GM19455 (cell line): ENCODE measurements at regions not wholly inside any gene's neighbourhood (a gene's known extent, or its start where the extent isn't known, plus 50 kb on each side); places are given as distances from the start of the nearest gene placed in this dataset.
"Not testable (repeated sequence)": the region's sequence is repeated elsewhere in the genome, so short reads cannot be mapped to it uniquely, and the experiment has no call there.

Source experiments
- ATAC-seq: cut with Tn5 transposase; IDR thresholded peaks from one replicate; pipeline ENCODE4 v1.9.1; 2021; ENCODE audit not compliant: unreplicated experiment

DNA sequence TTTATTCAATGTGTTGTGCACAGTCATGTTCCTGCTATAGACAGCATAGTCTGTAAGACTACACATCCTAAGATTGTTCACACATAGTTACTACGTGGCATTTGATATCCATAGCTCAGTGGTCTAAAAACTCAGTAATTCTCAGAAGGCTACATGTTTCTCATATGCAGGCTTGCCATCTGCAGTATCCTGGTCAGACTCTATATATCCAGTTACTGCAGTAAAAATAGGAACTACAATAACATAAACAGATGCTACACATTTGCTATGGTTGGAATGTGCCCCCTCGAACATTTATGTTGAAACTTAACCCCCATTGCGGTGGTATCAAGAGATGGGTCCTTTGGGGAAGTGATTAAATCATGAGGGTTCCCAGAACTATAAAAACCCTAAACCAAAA is 1377.8 kb upstream of the LRRTM3 start:
- no peak for ATAC-seq

DNA sequence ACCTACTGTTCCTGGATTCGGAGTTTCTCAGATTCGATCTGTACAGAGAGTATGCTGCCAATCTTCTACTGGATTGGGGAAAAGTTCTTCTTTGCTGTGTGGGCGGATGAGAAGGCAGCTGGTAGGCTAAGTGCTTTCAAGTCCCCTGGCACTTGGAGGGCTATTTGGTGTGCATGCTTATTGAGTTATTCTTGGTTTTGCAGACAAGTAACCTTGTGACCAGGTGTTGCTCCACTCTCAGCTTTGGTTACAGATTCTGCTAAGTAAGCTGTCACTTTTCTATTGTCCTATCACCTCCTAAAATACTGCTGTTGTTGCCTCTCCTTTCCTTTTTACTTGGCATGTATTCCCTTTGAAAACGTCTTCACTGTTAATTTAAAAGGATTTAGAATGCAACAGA is 1375.1 kb upstream of the LRRTM3 start:
- no peak for ATAC-seq

DNA sequence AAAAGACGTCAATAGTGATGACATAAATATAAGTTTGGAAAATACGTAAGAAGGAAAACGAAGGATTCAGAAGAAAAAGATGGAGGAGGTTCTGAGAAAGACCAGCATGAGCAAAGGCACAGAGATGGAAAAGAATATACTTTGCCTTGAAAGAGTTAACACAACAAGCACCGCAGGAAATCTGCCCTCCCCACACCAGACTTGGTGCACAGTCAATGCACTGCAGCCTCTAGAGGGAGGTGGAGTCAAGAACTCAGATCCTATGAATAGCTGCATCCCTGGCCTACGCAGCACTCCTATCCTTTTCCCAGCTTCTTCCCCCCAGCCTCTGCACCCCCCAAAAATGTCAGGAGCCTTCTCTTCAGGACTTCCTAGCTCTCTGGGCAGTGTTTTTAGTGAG is 1370.6 kb upstream of the LRRTM3 start:
- ATAC-seq: no peak

DNA sequence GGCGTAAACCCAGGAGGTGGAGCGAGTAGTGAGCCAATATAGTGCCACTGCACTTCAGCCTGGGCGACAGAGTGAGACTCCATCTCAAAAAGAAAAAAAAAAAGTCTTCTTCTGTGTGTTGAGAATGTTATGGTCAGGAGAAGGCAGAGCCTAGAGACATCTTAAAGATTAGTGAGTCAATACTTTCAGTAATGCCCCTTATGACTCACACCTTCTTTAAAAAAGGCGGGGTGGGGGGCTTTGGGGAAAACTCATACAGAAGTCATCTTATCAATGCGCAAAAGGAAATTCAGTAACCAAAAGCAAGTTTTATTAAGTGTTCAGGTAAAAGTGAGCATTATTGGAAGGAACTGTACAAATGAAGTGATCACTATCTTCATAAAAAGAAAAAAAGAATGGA is 1369.8 kb upstream of the LRRTM3 start:
- ATAC-seq: no peak

DNA sequence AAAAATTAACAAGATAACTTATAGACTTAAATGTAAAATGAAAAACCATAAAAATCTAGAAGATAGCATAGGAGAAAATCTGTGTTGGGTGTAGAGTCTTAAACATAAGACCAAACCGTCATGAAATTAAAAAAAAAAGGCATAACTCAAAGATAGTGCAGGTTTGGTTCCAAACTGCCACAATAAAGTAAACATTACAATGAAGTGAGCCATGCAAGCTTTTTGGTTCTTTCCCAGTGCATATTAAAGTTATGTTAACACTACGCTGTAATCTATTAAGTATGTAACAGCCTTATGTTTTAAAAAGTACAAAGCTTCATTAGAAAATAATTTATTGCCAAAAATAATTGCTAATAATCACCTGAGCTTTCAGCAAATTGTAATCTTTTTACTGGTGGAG is 1366.5 kb upstream of the LRRTM3 start:
- no peak for ATAC-seq

DNA sequence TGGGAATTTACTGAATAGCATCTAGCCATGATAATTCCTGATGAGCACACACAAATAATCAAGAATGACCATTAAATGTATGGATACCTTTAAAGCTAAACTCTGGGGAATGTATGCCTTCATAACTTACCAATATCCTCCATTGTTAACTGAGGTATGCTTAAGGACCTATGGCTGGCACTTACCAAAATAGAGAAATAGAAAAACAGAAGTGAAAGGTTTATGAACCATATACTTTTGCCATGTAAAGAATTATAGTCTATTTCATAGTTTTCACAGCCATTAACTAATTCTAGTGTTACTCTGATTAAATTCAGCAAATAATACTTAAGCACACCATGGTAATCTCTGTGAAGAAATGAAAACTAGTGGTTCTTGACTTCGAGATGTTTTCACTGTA is 1360.6 kb upstream of the LRRTM3 start:
- no peak for ATAC-seq

DNA sequence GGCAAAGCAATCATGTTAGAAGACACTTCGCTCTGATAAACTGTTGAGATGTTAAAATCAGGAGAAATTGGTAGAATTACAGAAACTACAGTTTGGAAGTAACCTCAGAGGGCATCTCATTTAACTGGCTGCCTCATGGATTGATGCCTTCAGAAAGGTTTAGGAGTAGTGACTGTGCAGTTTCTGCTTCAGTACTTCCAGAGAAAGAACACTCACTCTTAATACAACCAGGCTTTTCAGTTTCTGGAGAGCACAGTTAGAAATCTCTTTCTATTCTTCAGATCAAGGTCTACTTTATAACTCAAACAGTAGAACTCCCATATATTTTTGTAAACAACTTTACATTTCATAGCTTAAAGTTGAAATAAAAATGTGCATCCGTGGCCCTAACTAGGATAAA is 1358.9 kb upstream of the LRRTM3 start:
- ATAC-seq: no peak

DNA sequence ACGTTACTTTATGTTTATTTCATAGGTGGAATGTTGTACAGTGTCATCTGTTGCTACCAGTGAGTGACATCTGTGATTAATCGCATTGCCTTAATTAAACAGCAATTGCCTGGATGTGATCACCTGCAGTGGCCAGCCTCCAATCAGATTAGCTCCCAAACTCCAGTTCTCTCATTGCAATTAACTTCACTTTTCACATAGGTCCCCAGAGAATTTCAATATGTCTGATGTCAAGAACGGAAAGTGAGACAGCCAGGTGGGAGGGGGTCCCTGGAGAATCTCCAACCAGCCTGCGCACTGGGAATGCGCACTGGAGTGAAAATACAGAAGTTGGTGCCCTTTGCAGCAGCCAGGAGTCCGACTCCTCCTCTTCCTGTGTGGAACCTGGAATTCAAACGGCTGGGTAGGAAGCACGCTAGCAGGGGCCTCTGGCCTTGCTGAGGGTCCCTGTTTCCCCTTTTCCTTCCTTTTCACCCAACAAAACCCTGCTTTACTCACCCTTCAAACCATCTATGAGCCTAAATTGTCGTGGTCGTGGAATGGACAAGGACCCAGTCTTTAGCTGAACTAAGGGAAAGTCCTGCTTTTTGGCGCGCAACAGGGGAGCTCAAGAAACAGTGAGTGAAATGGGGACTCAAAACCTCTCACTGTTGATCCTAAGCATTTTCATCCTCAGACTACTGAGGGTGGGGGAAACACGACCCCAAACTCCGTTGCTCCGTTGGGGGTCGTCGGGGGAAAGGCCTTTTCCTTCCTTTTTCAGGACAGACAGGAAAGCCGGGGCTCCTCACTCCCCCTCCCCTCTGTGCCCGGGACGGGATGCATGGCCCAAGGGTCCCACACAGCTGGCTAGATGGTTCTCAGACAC is 1355.5 kb upstream of the LRRTM3 start:
- no peak for ATAC-seq

DNA sequence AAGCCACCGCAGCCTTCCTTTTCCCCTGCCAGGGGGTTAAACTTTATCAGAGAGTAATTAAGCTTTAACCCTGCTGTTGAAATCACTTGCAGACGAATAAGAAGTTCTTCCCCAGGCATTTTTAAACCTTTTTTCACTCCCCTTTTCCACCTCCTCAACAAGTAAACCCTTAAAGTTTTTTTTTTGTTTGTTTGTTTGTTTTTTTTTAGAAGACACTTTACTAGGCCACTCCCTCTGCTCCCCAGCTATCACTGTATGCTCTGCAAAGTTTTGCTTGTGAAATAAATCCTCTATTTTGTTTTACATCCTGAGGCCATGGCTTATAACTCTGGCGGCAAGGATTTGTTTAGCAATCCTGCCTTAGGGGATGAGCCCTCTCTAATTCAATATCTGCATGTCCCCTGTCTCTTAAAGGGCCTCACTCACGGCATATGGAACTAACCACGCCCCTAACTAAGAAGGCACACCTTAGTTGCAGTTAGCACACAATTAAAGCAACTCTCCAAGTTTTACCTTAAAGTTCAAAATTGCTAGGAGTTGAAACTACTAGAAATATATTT is 1354.7 kb upstream of the LRRTM3 start:
- no peak for ATAC-seq

DNA sequence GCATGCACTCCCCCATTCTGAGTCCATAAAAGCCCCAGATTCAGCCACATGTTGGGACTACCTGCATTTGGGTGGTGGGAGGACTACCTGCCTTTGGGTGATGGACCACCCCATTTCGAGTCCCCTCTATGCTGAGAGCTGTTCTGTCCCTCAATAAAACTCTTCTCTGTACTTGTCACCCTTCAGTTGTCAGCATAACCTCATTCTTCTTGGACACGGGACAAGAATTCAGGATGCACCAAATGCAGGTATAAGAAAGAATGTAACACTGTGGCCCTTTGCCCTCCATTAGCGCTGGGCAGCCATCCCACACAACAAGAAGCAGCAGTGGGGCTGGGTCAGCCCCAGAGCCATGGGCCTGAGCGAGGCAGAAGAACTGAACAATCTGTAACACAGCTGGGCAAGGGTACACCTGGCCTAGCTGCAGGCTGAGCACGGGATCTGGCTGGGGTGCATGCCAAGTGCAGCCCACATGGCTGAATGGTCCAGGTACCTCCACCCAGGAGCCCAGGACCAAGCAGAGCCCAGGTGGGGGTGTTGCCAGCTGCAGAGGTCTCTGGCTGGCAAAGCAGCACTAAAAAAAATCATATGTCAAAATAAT is 1344.3 kb upstream of the LRRTM3 start:
- ATAC-seq: no peak

DNA sequence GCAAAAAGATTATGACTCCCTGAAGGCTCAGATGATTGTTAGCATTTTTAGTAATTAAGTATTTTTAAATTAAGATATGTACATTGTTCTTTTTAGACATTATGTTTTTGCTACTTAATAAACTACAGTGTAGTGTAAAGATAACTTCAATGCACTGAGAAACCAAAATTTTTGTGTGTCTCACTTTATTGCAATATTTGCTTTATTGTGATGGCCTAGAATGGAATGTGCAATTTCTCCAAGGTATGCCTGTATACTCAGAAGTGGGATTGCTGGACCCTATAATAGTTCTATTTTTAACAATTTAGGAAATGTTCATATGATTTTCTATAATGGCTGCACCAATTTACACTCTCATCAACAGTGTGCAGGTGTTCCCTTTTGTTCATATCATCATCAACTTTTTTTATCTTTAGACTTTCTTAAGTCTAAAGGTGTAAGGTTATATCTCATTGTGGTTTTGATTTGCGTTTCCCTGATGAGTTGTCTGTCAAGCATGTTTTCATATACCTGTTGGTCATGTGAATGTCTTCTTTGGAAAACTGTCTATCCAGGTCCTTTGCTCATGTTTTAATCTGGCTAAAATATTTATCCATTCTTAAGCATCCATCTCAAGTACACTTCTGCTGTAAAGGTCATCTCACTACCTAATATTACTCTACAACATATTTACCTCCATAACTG is 1323.5 kb upstream of the LRRTM3 start:
- ATAC-seq: no peak

DNA sequence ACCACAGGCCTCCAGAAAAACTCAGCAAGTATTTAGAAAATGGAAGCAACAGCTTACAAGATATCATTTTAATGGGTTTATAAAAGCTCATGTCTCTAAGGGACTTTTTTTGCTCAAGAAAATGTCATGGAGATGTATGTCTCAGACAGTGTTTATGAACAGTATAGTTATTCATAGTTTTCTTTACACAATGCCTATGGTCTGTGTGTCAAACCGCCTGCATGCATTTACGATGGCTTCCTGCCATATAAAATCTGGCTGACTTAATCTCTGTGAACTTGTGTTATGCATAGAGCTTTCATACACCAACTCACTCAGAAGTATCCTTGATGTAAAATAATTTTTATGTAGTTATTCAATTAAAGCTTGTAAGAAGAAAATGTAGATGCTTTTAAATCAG is 1314.2 kb upstream of the LRRTM3 start:
- ATAC-seq: no peak

DNA sequence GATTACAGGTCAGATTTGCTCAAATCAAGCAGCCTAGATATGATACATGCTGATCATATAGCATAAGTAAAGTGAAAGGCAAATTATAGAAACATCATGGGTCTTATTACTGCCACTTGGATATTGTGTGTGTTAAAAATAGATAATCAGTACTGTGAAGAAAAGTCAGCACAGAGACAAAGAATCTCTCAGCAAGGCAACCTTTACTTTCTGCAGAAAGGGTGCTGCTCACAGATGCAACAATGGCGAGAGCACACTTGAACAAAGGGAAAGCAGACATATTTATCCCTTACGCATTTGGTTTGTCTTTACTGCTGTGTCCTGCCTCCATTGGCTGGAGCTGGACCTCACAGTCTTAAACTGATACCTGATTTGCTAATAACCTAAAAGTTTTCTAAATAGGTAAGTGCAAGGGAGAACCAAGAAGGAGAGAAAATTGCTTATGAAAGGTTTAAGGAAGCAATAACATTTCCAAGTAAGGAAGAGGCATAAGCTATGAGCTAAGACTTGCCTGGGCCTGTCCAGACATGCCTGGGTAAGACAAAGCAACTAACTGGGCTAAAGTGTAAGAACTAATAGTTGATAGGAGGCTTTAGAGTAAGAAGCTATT is 1310.8 kb upstream of the LRRTM3 start:
- ATAC-seq: no peak

DNA sequence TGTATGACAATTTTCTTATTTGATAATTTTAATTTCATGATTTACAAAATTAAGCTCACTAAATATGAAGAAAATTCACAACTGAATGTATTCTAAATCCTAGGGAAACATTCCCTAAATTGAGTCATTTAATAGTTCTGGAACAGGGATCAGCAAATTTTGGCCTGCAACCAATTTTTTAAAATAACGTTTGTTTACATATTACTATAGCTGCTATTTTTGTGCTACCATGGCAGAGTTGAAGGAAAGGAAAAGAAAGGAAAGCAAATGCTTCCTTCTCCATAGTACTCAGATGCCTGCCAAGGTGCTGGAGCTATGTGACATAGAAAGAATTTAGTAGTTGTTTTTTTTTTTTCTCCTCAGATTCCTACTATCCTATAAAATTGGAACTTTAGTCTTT is 1307.7 kb upstream of the LRRTM3 start:
- ATAC-seq: no peak

DNA sequence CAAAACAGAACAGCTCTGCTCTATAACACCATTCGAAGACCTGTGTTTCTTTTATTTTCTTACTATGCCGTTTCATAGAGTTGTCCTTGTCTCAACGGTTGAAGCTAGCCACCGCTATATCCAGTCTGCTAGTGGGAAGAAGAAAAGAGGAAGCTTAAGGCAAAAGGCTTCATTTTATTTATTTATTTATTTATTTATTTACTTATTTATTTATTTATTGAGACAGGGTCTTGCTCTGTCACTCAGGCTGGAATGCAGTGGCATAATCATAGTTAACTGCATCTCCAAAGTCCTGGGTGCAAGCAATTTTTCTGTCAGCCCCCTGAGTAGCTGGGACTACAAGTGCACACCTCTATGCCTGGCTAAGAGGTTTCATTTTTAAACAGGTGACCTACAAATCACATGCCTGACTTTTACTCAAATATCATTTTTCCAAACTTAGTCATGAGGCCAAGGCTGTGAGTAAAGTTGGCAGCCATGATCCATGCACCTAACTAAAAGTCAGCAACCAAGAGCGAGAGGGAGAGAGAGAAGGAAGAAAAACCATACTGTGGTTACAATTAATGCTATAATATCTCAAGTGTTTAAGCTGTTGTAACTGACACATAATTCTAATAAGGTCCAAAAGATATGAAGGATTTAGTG is 1305.3 kb upstream of the LRRTM3 start:
- no peak for ATAC-seq

DNA sequence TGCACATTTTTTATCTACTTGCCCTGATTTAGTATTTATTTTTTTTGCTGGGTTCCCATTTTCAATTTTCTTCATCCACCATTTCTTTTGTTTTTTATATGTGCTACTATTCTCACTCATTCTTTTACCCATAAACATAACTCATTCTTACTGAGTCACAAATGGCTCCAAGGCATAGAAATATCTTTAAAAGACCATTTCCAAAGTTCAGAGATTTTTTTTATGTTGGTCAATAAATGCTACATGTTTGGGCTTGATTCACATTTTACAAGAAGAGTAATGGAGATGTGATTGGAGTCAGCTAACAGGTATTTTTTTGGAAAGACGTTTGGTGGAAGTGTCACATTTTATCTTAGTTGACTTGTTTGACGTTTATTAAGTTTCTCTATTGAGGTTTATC is 1303.2 kb upstream of the LRRTM3 start:
- ATAC-seq: no peak

DNA sequence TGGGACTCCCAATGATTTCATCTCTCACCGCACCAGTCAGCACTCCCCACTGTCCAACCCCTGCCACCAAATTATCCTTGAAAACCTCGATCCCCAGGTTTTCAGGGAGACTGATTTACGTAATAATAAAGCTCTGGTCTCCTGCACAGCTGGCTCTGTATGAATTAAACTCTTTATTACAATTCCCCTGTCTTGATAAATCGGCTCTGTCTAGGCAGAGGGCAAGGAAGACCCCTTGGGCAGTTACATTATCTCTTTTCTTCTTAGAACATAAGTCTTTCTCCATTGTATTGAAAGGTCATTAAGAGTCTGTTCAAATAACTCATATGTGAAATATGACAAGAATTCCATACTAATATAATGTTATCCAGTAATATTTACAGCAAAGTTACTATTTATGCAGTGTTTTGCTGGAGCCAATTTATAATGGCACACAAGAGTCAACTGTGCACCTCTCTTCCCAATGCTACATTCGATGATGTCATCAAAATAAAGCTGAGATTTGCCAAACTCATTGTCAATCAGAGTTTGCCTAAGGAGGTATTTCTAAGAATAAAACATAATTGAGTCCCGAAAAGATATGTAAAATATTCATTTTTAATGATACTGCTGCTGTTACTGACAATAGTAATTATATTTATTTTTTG is 1297.2 kb upstream of the LRRTM3 start:
- no peak for ATAC-seq

DNA sequence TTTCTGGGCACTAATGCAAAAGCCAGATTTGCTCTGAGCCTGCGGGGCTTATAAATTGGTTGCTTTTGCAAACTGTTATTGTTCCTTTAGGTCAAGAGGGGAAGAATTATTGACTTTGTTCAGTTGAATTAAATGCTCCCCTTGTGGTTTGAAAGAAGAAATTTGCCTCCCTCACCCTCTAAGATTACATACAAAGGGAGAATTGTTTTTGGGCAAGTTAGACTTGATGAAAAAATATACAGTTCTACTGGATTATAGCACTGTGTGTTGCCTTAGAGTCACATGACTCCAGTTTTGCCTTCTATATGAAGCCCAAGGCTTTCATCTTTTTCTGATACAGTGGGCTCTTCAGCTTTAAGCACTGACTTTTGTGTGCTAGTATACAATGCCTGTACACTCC is 1265.8 kb upstream of the LRRTM3 start:
- no peak for ATAC-seq

DNA sequence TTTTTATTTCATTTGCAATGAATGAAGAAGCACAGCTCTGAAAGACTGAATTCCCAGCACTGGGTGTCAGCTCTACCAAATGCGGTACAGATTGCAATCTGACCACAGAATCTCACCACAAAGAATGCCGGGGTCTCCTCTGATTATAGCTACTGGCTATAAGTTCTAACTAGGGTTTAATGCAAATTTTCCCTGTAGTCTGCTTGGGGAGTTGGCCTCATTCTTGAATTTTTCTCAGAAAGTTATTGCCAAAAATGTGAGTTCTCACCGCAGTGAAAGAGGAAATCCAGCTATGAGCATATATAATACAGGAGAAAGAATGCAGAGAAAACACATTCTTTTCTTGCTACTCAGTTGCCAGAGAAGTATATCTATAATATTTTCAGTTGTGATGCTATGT is 1255.7 kb upstream of the LRRTM3 start:
- no peak for ATAC-seq

DNA sequence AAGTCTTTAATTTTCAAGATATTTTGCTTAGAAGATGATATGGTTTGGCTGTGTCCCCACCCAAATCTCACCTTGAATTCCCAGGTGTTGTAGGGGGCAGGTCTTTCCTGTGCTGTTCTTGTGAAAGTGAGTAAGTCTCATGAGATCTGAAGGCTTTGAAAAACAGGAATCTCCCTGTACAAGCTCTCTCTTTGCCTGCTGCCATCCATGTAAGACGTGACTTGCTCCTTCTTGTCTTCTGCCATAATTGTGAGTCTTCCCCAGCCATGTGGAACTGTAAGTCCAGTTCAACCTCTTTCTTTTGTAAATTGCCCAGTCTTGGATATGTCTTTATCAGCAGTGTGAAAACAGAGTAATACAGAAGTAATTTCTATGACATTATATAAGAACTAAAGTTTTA is 1255.2 kb upstream of the LRRTM3 start:
- not testable (repeated sequence) for ATAC-seq

DNA sequence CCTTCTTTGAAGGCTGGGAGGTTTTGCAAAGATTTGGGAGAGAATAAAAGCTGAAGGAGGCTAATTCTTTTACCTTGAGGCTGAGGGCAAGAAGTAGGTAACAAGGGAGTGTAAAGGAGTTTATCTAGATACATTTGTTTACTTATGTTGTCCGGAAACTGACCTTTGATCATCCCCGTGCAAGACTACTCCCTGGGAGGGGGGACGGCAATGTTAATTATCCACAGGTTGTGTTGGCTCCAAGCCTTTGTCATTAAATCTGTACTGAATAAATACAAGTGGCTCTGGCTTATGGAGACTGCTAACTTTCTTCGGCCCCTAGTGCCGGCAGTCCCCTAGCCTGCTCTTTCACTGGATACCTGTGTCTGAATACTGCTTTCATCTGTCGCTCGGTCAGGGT is 1250.6 kb upstream of the LRRTM3 start:
- ATAC-seq: no peak
